IMR-90 (cell line): ENCODE measurements at regions not wholly inside any gene's neighbourhood (a gene's known extent, or its start where the extent isn't known, plus 50 kb on each side); places are given as distances from the start of the nearest gene placed in this dataset.

Experiments
- ATAC-seq: fragments of 200-7000 bp; cut with Tn5 transposase; 2 replicates; pipeline ENCODE4 v1.9.1; 2020; ENCODE audit warnings: low read depth, mild to moderate bottlenecking, moderate library complexity
- BruUV-seq: library from RNA; stranded (reverse); fragments of 400-500 nt; replicated peaks from 2 replicates; lab custom pipeline; 2021; lab: Mats Ljungman, UMichigan
- CTCF ChIA-PET: fragments of 300-600 bp; formaldehyde crosslinking; extraction: SDS; loops from one replicate; lab custom pipeline; 2021; ENCODE audit warnings: antibody characterized with exemption; lab: Yijun Ruan, JAX
- POLR2A ChIA-PET: fragments of 300-600 bp; sonication (Branson Sonifier 250); formaldehyde crosslinking; loops from one replicate; lab custom pipeline; 2022; ENCODE audit warnings: antibody characterized with exemption; ENCODE audit not compliant: unreplicated experiment; lab: Charles Lee
- DNase-seq: peaks from one replicate; pipeline ENCODE4 v3.0.0; 2013
- H2AFZ ChIP-seq: replicated peaks from 2 replicates; pipeline ENCODE3; 2013; ENCODE audit warnings: low read length, mild to moderate bottlenecking; ENCODE audit not compliant: poor library complexity
- H2AK5ac ChIP-seq: 2 replicates; pipeline ENCODE4 v1.6.1; 2013; ENCODE audit warnings: low read depth, low read length, inconsistent platforms
- H2AK9ac ChIP-seq: replicated peaks from 2 replicates; pipeline ENCODE3; 2013; ENCODE audit warnings: mild to moderate bottlenecking, low read depth, low read length, moderate library complexity; ENCODE audit not compliant: poor library complexity
- H2BK120ac ChIP-seq: 2 replicates; pipeline ENCODE4 v1.6.1; 2013; ENCODE audit warnings: low read depth, low read length, inconsistent platforms
- H2BK15ac ChIP-seq: 3 replicates; pipeline ENCODE4 v1.6.1; 2013; ENCODE audit warnings: low read depth, low read length, inconsistent platforms
- H2BK20ac ChIP-seq: 2 replicates; pipeline ENCODE4 v1.6.1; 2013; ENCODE audit warnings: low read depth, mild to moderate bottlenecking, inconsistent platforms, low read length, moderate library complexity
- H2BK5ac ChIP-seq: 2 replicates; pipeline ENCODE4 v1.6.1; 2013; ENCODE audit warnings: mild to moderate bottlenecking, low read depth, low read length, inconsistent platforms; ENCODE audit not compliant: poor library complexity, severe bottlenecking
- H3K14ac ChIP-seq: replicated peaks from 2 replicates; pipeline ENCODE4 v1.6.1; 2013; ENCODE audit warnings: low read depth, low read length, inconsistent platforms
- H3K18ac ChIP-seq: 2 replicates; pipeline ENCODE4 v1.6.1; 2013; ENCODE audit warnings: low read depth, low read length, control low read depth
- H3K23ac ChIP-seq: 2 replicates; pipeline ENCODE4 v1.6.1; 2013; ENCODE audit warnings: low read depth, low read length, inconsistent platforms
- H3K27ac ChIP-seq: 2 replicates; pipeline ENCODE4 v1.5.1; 2013; ENCODE audit warnings: mild to moderate bottlenecking, control low read depth, low read length; ENCODE audit not compliant: insufficient read depth
- H3K27me3 ChIP-seq: 2 replicates; pipeline ENCODE4 v1.6.1; 2013; ENCODE audit warnings: low read length; ENCODE audit not compliant: control insufficient read depth, insufficient read depth
- H3K36me3 ChIP-seq: 2 replicates; pipeline ENCODE4 v1.6.1; 2013; ENCODE audit warnings: low read length, mixed read lengths; ENCODE audit not compliant: control insufficient read depth, insufficient read depth
- H3K4ac ChIP-seq: 2 replicates; pipeline ENCODE4 v1.6.1; 2013; ENCODE audit warnings: low read depth, low read length, inconsistent platforms
- H3K4me1 ChIP-seq: 2 replicates; pipeline ENCODE4 v1.6.1; 2013; ENCODE audit warnings: low read length, mixed read lengths; ENCODE audit not compliant: control insufficient read depth, insufficient read depth
- H3K4me2 ChIP-seq: 2 replicates; pipeline ENCODE4 v1.6.1; 2013; ENCODE audit warnings: low read depth, mild to moderate bottlenecking, control low read depth, low read length, moderate library complexity
- H3K4me3 ChIP-seq: 2 replicates; pipeline ENCODE4 v1.5.1; 2013; ENCODE audit warnings: low read depth, mild to moderate bottlenecking, control low read depth, low read length, moderate library complexity; ENCODE audit not compliant: insufficient read depth
- H3K56ac ChIP-seq: 2 replicates; pipeline ENCODE4 v1.6.1; 2013; ENCODE audit warnings: low read length, inconsistent platforms; ENCODE audit not compliant: insufficient read depth; ENCODE audit errors: extremely low read depth
- H3K79me1 ChIP-seq, 2 experiments: 2 replicates each; pipeline ENCODE4 v1.6.1; 2013; ENCODE audit warnings: low read length in 2 of 2, inconsistent platforms in 1 of 2, low read depth in 1 of 2
- H3K9ac ChIP-seq: 2 replicates; pipeline ENCODE4 v1.6.1; 2013; ENCODE audit warnings: low read depth, low read length, control low read depth
- H3K9me1 ChIP-seq: 2 replicates; pipeline ENCODE4 v1.6.1; 2013; ENCODE audit warnings: low read length, inconsistent platforms; ENCODE audit not compliant: insufficient read depth
- H3K9me3 ChIP-seq: 2 replicates; pipeline ENCODE4 v1.6.1; 2013; ENCODE audit warnings: low read length; ENCODE audit not compliant: control insufficient read depth, insufficient read depth
- H4K20me1 ChIP-seq: 2 replicates; pipeline ENCODE4 v1.6.1; 2013; ENCODE audit warnings: low read length, inconsistent platforms; ENCODE audit not compliant: insufficient read depth
- H4K5ac ChIP-seq: 2 replicates; pipeline ENCODE4 v1.6.1; 2013; ENCODE audit warnings: mild to moderate bottlenecking, low read depth, low read length, control low read depth
- H4K8ac ChIP-seq, 2 experiments: 2 replicates each; pipeline ENCODE4 v1.6.1; 2013; ENCODE audit warnings: low read depth in 2 of 2, low read length in 2 of 2, control low read depth in 1 of 2, inconsistent platforms in 1 of 2
- H4K91ac ChIP-seq: 2 replicates; pipeline ENCODE4 v1.6.1; 2013; ENCODE audit warnings: low read depth, low read length, inconsistent platforms; ENCODE audit not compliant: insufficient read depth
- CEBPB ChIP-seq: IDR thresholded peaks from 2 replicates; pipeline ENCODE4 v1.6.1; 2012; ENCODE audit warnings: low read depth, low read length, improper control_type of control experiment
- MAFK ChIP-seq: IDR thresholded peaks from 2 replicates; pipeline ENCODE4 v1.6.1; 2012; ENCODE audit warnings: low read depth, low read length, improper control_type of control experiment
- MXI1 ChIP-seq: IDR thresholded peaks from 2 replicates; pipeline ENCODE4 v1.6.1; 2012; ENCODE audit warnings: low read depth, mild to moderate bottlenecking, low read length, moderate library complexity, borderline replicate concordance
- WGBS, 2 experiments: methylation state at CpG; one replicate each; pipeline versions ENCODE4 v1.1.5 to v1.1.7; 2013; ENCODE audit warnings: missing lambda C conversion rate in 2 of 2; ENCODE audit not compliant: insufficient read length in 1 of 2; ENCODE audit errors: extremely low coverage in 2 of 2; 5-methylcytosine and 5-hydroxymethylcytosine counted together
- dilution Hi-C: fragments of 300-500 bp; cut with HindIII; formaldehyde crosslinking; loops from one replicate; pipeline ENCODE4 v1.14.3; 2018; ENCODE audit warnings: low sequenced_read_pairs; ENCODE audit not compliant: unreplicated experiment
- in situ Hi-C: fragments of 300-500 bp; cut with MboI; formaldehyde crosslinking; loops from 3 replicates; pipeline ENCODE4 v1.14.3; 2019; ENCODE audit warnings: low sequenced_read_pairs, inconsistent platforms, mixed read lengths
- intact Hi-C: fragments of 100-400 bp; cut with micrococcal nuclease; formaldehyde crosslinking; loops from 2 replicates; pipeline ENCODE4 v1.10.0; 2022

DNA sequence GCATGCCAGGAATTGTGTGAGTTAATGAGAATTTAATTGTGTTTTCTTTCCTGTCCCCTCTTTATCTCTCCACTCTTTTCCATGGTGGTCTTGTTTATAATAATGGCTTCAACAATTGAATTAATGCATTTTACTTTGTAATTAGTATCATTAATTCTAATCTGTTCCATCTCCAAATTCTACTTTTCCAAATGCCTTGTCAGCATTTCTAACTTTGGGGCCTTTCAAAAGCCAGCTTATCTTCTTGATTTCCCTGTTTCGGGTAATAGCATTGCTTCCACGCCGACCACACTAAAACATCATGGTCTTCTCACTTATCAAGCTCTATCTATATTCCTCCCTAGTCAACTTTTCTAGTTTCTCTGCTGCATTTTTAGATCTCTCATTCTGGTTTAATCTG, 54.2 kb upstream of the RMST start:
- no TSS peak for BruUV-seq
- no peak for TF ChIP-seq CEBPB
- TF ChIP-seq MAFK, result peak; percentile 65
- no peak for TF ChIP-seq MXI1
- H3K18ac ChIP-seq, result no peak overlapping the region
- peaks cover 4% of the 10 kb centered on the region for H3K9me3 ChIP-seq
- ATAC-seq, result no peak
- WGBS, 2 experiments, result 32% methylated on average over 3 of the region's 3 CpGs; no CpG with 5 or more reads in 1 of the 2 experiments
- no peak overlapping the region for H2BK20ac ChIP-seq
- H3K36me3 ChIP-seq, result no peaks in the 10 kb centered on the region
- H3K14ac ChIP-seq, result no peak overlapping the region
- H3K9me1 ChIP-seq, result no peaks in the 10 kb centered on the region
- H3K27me3 ChIP-seq, result no peaks in the 10 kb centered on the region
- DNase-seq, result no peak
- ChIA-PET POLR2A (no interaction called here), CTCF (no interaction called here)
- H3K27ac ChIP-seq, result no peak overlapping the region
- H4K91ac ChIP-seq, result no peak overlapping the region
- H3K4me1 ChIP-seq, result no peaks in the 10 kb centered on the region
- H3K56ac ChIP-seq, result no peak overlapping the region
- H2BK15ac ChIP-seq, result no peak overlapping the region
- no peak overlapping the region for H2AK9ac ChIP-seq
- H3K4me3 ChIP-seq, result no peak overlapping the region
- H4K8ac ChIP-seq, result no peak overlapping the region
- no peaks in the 10 kb centered on the region for H3K79me1 ChIP-seq
- no peak overlapping the region for H3K4ac ChIP-seq
- in situ Hi-C loops (no loop called here), dilution Hi-C loops (no loop called here), intact Hi-C loops (loop anchor here (10.0 kb wide), 1 partner anchor 824 kb away; no protein-coding TSS in a partner anchor)
- H4K5ac ChIP-seq, result no peak overlapping the region
- no peak overlapping the region for H2BK5ac ChIP-seq
- no peak overlapping the region for H2AK5ac ChIP-seq
- H2AFZ ChIP-seq, result no peak overlapping the region
- H4K20me1 ChIP-seq, result no peaks in the 10 kb centered on the region
- no peak overlapping the region for H3K4me2 ChIP-seq
- H2BK120ac ChIP-seq, result no peak overlapping the region
- no peak overlapping the region for H3K9ac ChIP-seq
- no peak overlapping the region for H3K23ac ChIP-seq
